GDM1 (cell line): ENCODE measurements at regions not wholly inside any gene's neighbourhood (a gene's known extent, or its start where the extent isn't known, plus 50 kb on each side); places are given as distances from the start of the nearest gene placed in this dataset.
"Not testable (repeated sequence)": the region's sequence is repeated elsewhere in the genome, so short reads cannot be mapped to it uniquely, and the experiment has no call there.

Experiments
- DNase-seq: peaks from one replicate; lab custom pipeline; 2025; lab: John Stamatoyannopoulos, UW

DNA sequence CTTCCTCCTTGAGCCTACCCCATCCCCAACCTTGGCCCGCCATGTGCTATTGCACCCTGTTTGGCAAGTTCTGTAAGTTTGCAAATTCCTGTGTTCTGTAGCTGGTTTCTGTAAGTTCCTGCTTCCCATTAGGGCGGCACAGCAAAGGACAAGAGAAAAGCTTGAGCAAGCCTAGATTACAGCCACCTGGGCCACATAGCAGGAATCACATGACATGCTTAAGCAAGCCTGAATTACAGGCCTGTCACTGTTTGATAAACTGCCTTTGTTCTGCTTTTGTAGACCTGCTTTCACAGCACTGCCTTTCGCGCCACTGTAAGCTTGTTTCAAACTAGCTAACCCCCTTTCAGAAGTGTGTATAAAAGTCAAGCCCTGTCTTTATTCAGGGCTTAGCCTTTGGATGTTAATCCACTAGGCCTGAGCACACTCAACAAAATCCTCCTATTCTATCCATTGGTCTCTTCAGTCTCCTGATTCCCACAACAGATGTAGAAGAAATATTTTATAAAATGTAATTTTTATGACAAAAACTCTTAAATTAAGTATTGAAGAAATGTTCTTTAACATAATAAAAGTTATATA, 906.8 kb upstream of the NDST4 start:
- no peak for DNase-seq

GRCh38 chr4:116018831-116019230, 905.4 kb upstream of the NDST4 start:
- DNase-seq = no peak

GRCh38 chr4:116016201-116016600, 902.8 kb upstream of the NDST4 start:
- DNase-seq = no peak

DNA sequence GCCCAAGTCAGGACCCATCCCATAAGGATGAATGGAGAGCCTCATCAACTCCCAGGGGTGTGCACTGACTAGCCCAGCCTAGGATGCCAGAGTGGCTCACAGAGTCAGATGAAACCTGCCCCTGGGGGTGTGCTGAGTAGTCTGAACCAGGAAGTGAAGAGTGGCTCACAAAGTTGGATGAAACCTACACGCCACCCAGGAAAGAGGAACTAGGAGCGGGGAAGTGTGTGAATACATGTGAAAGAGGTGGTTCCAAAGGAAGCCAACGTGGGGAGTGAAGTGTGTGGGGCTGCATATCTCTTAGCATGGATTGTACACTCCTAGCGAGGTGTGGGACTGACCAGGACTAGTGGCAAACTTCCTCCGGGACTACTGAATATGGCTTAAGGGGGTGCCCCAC, 902.1 kb upstream of the NDST4 start:
- no peak for DNase-seq

GRCh38 chr4:116015062-116015461, 901.6 kb upstream of the NDST4 start:
- DNase-seq = peak; percentile 1

DNA sequence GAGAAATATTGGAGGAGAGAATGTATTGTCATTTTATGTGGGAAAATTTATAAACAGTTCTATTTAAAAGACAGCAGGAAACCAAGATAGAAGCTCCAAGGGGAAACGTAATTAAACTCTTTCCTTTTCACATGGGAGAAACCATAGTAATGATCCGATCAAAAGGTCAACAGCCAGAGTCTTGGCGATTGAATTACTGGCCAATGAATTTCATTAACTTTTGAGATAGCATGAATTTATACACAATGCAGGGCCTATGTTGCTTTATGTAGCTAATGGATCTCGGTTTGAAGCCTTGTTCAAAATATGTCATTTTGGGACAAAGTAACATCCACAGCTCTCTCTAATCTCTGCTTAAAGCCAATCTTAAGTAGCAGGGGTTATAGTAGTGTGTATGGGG, 897.5 kb upstream of the NDST4 start:
- no peak for DNase-seq

DNA sequence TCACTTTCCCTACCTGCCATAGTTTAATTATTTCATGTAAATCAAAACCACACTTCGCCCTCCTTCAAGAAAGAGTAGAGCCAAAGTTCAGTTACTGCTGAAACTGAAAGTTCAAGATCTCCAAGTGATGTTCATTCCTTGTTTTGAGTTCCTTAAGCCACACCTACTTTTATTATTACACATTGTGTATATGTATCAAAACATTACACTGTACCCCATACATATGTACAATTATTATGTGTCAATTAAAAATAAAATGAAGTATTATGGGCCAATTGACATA, 892.3 kb upstream of the NDST4 start:
- no peak for DNase-seq

- DNase-seq = no peak
Measured at GRCh38 chr4:116005037-116005805, 891.8 kb upstream of the NDST4 start.

GRCh38 chr4:116001291-116001690, 887.9 kb upstream of the NDST4 start:
- no peak for DNase-seq

GRCh38 chr4:115986573-115986972, 873.2 kb upstream of the NDST4 start:
- no peak for DNase-seq

GRCh38 chr4:115975421-115976001, 862.1 kb upstream of the NDST4 start:
- DNase-seq = not testable (repeated sequence)

DNA sequence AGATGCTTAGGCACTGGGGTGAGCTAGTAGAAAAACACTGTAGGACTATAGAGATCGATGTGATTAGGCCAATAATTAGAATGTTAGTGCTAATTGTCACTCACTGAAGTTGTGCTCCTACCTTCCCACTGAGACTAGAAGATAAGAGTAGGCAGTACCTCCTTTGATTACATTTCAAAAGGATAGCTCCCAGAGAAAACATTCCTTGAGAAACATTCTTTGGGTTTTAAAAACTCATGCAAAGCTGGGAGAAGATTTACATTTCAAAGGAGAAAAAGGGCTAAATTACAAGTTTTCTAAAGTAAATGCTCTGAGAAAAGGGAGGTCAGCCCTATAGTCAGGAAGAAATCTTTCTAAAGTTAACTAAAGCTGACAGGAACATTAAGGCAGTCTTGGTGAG, 860.3 kb upstream of the NDST4 start:
- DNase-seq = no peak

DNA sequence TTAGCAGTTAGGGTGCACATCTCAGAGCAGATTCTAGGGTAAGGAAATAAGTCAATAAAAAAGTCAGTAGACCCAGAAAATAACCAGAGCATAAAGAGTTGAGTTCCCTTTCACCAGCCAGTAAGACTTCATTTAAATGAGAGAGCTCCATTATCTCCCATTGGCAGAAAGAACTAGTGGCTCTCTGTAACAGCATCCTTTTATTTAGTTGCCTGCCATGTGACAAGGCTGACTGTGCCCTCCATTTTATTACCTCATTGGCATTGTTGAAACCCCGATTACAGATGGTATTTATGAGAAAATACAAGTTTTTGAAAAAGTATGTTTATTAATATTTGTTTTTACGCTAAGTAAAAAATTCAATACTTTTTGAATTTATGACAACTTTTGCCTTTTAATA, 859.5 kb upstream of the NDST4 start:
- DNase-seq = no peak

DNA sequence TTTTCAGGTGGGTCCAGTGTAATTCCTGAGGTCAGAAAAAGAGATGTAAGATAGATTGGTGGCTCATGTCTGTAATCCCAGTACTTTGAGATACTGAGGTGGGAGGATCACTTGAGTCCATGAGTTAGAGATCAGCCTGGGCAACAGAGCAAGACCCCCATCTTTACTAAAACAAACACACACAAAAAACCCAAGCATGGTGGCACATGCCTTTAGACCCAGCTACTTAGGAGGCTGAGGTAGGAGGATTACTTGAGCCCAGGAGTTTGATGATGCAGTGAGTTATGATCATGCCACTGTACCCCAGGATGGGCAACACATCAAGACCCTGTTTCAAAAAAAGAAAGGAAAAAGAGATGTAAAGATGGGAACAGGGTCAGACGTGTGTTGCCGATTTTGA, 857.4 kb upstream of the NDST4 start:
- no peak for DNase-seq

- no peak for DNase-seq
Measured at GRCh38 chr4:115969756-115970155, 856.3 kb upstream of the NDST4 start.

DNA sequence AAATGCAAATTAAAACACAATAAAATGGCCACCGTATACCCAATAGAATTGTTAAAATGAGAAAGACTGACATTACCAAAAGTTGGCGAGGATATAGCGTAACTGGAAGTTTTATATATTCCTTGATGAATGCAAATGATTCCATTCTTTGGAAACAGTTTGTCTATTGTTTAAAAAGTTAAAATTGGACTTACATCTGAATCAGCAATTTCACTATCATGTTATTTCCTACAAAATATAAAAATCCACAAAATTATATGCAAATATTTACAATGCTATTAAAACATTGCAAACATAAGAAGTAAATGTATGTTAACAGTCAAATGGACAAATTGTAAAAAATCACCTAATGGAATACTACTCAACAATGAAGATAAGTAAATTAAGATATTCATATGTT, 852.2 kb upstream of the NDST4 start:
- no peak for DNase-seq

- DNase-seq = not testable (repeated sequence)
Measured at GRCh38 chr4:115956054-115956796, 842.8 kb upstream of the NDST4 start.

- no peak for DNase-seq
Measured at GRCh38 chr4:115950806-115951205, 837.4 kb upstream of the NDST4 start.

DNA sequence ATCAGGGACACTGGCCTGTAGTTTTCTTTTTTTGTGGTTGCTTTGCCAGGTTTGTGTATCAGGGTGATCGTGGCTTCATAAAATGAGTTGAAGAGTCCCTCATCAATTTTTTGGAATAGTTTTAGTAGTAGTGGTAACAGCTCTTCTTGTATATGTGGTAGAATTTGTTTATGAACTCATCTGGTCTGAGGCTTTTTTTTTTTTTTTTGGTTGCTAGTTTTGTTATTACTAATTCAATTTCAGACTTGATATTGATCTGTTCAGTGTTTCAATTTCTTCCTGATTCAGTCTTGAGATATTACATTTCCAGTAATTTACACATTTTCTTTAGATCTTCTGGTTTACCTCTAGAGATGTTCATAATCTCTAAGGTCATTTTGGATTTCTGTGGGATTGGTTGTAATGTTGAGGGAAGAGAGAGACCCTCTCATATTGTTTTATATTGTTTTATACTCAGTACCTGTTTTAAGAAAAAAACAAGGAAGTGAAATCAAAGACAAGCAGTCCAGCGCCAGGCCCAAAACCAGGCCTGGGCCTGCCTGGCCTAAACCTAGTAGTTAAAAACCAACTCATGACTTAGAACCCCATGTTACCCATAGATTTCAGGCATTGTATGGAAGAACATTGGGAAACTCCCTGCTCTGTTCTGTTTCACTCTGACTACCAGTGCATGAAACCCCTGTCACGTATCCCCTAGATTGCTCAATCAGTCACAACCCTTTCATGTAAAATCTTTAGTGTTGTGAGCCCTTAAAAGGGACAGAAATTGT, 836.7 kb upstream of the NDST4 start:
- DNase-seq = not testable (repeated sequence)

- DNase-seq = no peak
Measured at GRCh38 chr4:115945026-115945425, 831.6 kb upstream of the NDST4 start.

DNA sequence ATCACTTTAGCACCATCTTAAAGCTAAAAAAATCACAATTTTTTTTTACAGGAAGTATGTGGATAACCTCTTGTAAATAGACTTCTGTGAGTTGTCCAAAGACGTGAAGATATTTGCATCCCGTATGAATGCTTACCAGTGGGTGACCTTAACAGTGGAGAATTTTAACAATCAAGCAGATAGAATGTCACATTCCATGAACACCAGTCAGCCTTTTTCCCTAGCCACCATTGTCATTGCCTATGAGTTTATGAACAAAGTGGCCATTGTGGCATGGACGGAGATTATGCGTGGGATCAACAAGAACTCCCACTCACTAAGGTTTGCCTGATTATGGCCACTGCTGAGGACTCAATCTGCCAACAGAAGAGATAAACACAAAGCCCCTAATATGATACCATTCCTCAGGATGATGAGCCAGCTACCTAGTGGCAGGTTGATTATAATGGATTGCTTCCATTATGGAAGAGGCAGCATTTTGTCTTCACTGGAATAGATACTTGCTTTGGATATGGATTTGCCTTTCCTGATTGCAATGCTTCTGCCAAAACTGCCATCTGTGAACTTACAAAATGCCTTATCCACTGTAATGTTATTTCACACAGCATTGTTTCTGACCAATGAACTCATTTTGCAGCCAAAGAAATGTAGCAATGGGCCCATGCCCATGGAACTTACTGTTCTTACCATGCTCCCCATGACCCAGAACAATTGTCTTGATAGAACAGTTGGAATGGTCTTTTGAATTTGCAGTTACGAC, 830.9 kb upstream of the NDST4 start:
- DNase-seq = no peak
